ENCODE measurements at regions not wholly inside any gene's neighbourhood (a gene's known extent, or its start where the extent isn't known, plus 50 kb on each side); places are given as distances from the start of the nearest gene placed in this dataset.

- no peak for DNase-seq
Observed at GRCh38 chr13:30107121-30107520, 200.2 kb downstream of the KATNAL1 start.

GRCh38 chr13:30105381-30105780, 202.0 kb downstream of the KATNAL1 start:
- DNase-seq: no peak

- no peak for DNase-seq
Observed at GRCh38 chr13:30103161-30103840, 204.1 kb downstream of the KATNAL1 start.

GRCh38 chr13:30100226-30100625, 207.1 kb downstream of the KATNAL1 start:
- DNase-seq: no peak

- no peak for DNase-seq
Observed at GRCh38 chr13:30097701-30098100, 209.7 kb downstream of the KATNAL1 start.

- DNase-seq: no peak
Observed at GRCh38 chr13:30097089-30097488, 210.3 kb downstream of the KATNAL1 start.

- no peak for DNase-seq
Observed at GRCh38 chr13:30094015-30094414, 213.3 kb downstream of the KATNAL1 start.

GRCh38 chr13:30093236-30093635, 214.1 kb downstream of the KATNAL1 start:
- no peak for DNase-seq

- DNase-seq: no peak
Observed at GRCh38 chr13:30091691-30092090, 215.7 kb downstream of the KATNAL1 start.

GRCh38 chr13:30091035-30091434, 216.3 kb downstream of the KATNAL1 start:
- DNase-seq: no peak

GRCh38 chr13:30088312-30088855, 219.0 kb downstream of the KATNAL1 start:
- DNase-seq: no peak

GRCh38 chr13:30085087-30085486, 222.3 kb downstream of the KATNAL1 start:
- DNase-seq: no peak

- no peak for DNase-seq
Observed at GRCh38 chr13:30082391-30082790, 225.0 kb downstream of the KATNAL1 start.

- no peak for DNase-seq
Observed at GRCh38 chr13:30081331-30081730, 226.0 kb downstream of the KATNAL1 start.

GRCh38 chr13:30079501-30079900, 227.8 kb downstream of the KATNAL1 start:
- DNase-seq: no peak

GRCh38 chr13:30078059-30078458, 227.6 kb upstream of the UBL3 start:
- no peak for DNase-seq

GRCh38 chr13:30077240-30077735, 226.9 kb upstream of the UBL3 start:
- no peak for DNase-seq

GRCh38 chr13:30074955-30075614, 224.7 kb upstream of the UBL3 start:
- DNase-seq: no peak

- no peak for DNase-seq
Observed at GRCh38 chr13:30074431-30074830, 224.0 kb upstream of the UBL3 start.

- DNase-seq: no peak
Observed at GRCh38 chr13:30072818-30073186, 222.4 kb upstream of the UBL3 start.

- DNase-seq: no peak
Observed at GRCh38 chr13:30071969-30072817, 221.8 kb upstream of the UBL3 start.

GRCh38 chr13:30065181-30065580, 214.8 kb upstream of the UBL3 start:
- DNase-seq: no peak

GRCh38 chr13:30063892-30064291, 213.5 kb upstream of the UBL3 start:
- no peak for DNase-seq

Data from activated naive CD4-positive, alpha-beta T cell treated with Interleukin-2 at 50 U/mL for 16 hours (primary cell).